ENCODE measurements at regions not wholly inside any gene's neighbourhood (a gene's known extent, or its start where the extent isn't known, plus 50 kb on each side); places are given as distances from the start of the nearest gene placed in this dataset.

DNA sequence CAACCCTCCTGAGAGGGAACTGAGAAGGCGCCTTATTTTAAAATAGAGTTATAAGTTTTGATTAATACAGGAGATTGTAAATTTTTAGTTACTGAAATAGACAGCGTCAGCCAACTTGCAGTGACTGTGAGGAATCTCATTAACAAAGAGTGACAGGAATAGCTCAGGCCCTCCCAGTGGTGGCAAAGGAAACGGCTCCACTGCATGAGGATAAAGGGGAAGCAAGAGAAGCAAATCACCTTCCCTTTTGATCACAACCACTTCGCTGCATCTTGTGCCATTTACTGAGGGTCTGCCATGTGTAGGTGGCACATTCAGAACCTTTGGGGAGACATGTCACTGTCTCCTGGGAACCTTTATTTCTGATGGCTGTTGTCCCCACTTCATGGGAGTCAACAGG lies 612.4 kb upstream of the RAB6C start (continued):
- no peak for TF ChIP-seq EED (CRISPR knock-in tag; IDR thresholded peaks at IDR 0.05)
- no peak for TF ChIP-seq MBD4 (IDR thresholded peaks at IDR 0.05; ENCODE audit: borderline replicate concordance, low read length)
- TF ChIP-seq, protein P1, sequence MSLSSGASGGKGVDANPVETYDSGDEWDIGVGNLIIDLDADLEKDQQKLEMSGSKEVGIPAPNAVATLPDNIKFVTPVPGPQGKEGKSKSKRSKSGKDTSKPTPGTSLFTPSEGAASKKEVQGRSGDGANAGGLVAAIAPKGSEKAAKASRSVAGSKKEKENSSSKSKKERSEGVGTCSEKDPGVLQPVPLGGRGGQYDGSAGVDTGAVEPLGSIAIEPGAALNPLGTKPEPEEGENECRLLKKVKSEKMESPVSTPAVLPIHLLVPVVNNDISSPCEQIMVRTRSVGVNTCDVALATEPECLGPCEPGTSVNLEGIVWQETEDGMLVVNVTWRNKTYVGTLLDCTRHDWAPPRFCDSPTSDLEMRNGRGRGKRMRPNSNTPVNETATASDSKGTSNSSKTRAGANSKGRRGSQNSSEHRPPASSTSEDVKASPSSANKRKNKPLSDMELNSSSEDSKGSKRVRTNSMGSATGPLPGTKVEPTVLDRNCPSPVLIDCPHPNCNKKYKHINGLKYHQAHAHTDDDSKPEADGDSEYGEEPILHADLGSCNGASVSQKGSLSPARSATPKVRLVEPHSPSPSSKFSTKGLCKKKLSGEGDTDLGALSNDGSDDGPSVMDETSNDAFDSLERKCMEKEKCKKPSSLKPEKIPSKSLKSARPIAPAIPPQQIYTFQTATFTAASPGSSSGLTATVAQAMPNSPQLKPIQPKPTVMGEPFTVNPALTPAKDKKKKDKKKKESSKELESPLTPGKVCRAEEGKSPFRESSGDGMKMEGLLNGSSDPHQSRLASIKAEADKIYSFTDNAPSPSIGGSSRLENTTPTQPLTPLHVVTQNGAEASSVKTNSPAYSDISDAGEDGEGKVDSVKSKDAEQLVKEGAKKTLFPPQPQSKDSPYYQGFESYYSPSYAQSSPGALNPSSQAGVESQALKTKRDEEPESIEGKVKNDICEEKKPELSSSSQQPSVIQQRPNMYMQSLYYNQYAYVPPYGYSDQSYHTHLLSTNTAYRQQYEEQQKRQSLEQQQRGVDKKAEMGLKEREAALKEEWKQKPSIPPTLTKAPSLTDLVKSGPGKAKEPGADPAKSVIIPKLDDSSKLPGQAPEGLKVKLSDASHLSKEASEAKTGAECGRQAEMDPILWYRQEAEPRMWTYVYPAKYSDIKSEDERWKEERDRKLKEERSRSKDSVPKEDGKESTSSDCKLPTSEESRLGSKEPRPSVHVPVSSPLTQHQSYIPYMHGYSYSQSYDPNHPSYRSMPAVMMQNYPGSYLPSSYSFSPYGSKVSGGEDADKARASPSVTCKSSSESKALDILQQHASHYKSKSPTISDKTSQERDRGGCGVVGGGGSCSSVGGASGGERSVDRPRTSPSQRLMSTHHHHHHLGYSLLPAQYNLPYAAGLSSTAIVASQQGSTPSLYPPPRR (CRISPR knock-in tag; IDR thresholded peaks at IDR 0.05; ENCODE audit: borderline replicate concordance), result no peak
- TF ChIP-seq, protein P2, sequence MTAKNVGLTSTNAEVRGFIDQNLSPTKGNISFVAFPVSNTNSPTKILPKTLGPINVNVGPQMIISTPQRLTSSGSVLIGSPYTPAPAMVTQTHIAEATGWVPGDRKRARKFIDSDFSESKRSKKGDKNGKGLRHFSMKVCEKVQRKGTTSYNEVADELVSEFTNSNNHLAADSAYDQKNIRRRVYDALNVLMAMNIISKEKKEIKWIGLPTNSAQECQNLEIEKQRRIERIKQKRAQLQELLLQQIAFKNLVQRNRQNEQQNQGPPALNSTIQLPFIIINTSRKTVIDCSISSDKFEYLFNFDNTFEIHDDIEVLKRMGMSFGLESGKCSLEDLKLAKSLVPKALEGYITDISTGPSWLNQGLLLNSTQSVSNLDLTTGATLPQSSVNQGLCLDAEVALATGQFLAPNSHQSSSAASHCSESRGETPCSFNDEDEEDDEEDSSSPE (CRISPR knock-in tag; IDR thresholded peaks at IDR 0.05), result no peak
- no peak for TF ChIP-seq HNF4G (IDR thresholded peaks at IDR 0.05; ENCODE audit: borderline replicate concordance, low read depth, low read length)
- no peak for TF ChIP-seq HNF4G (CRISPR knock-in tag; IDR thresholded peaks at IDR 0.05; ENCODE audit: borderline replicate concordance, low read depth)
- TF ChIP-seq ZNF841 (CRISPR knock-in tag; IDR thresholded peaks at IDR 0.05; ENCODE audit: borderline replicate concordance), result no peak

DNA sequence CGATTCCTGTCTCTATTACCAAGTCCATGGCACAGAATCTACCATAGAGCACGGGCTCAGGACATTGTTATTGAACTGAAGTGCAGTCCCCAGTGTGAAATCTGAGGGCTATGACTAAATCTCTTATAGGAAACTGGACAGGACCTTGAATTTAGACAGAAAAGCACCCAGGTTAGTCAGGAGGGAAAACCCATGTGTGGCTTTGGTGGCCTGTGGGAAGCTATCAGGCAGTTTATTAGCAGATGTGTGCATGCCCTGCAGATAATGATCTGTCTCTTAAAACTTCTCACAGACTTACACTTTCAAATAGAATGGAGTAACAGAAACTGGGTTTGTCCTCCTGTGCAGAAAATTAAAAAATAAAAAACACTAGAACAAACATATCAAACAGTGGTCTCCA lies 610.0 kb upstream of the RAB6C start:
- H3K4me3 ChIP-seq (replicated peaks in 1 of 3; ENCODE audit: insufficient read depth in 1 of 3, low read depth in 2 of 3, low read length in 3 of 3), result no peak overlapping the region
- intact Hi-C loops (cut with micrococcal nuclease; ENCODE audit: unreplicated experiment), result no loop called here
- H3K27me3 ChIP-seq (ENCODE audit: control insufficient read depth in 1 of 2, insufficient read depth in 2 of 2, low read length in 2 of 2), result peaks cover 0 to 19% of the 10 kb centered on the region in 2 experiments; a peak in 1 of 5 replicates
- H2AFZ ChIP-seq (ENCODE audit: low read length), result no peak overlapping the region
- no peak overlapping the region for H3K27ac ChIP-seq (ENCODE audit: extremely low read length, insufficient read depth, low read length)
- no peak overlapping the region for H3K9ac ChIP-seq (ENCODE audit: insufficient read depth, low read depth, low read length)
- in situ Hi-C loops (cut with HindIII; ENCODE audit: extremely low pct_ligation_motif_present, low pct_unique_long_range_greater_than_20kb), result no loop called here
- H3K4me1 ChIP-seq (ENCODE audit: insufficient read depth, low read length), result no peaks in the 10 kb centered on the region
- FAIRE-seq (no peak), ATAC-seq (no peak), DNase-seq (ENCODE audit: low spot score) (no peak)
- ChIA-PET POLR2A (no interaction called here), CTCF (ENCODE audit: low intra/inter-chr PET ratio, low total read pairs) (no interaction called here)
- BruUV-seq (replicated peaks), result no TSS peak
- H3K9me3 ChIP-seq (ENCODE audit: low read length), result no peaks in the 10 kb centered on the region
- H4K20me1 ChIP-seq (ENCODE audit: insufficient read depth, low read length), result no peaks in the 10 kb centered on the region
- no peaks in the 10 kb centered on the region for H3K36me3 ChIP-seq (replicated peaks in 1 of 2; ENCODE audit: control insufficient read depth in 1 of 2, insufficient read depth in 2 of 2, low read length in 2 of 2)
- 0% methylated on average over 2 of the region's 2 CpGs for WGBS (ENCODE audit: low lambda C conversion rate)
- H3K4me2 ChIP-seq (ENCODE audit: low read depth, low read length), result no peak overlapping the region
- H3K79me2 ChIP-seq (ENCODE audit: insufficient read depth, low read length), result no peaks in the 10 kb centered on the region
- TF ChIP-seq MEIS1 (CRISPR knock-in tag; IDR thresholded peaks at IDR 0.05; ENCODE audit: borderline replicate concordance) (no peak), HIVEP1 (CRISPR knock-in tag; IDR thresholded peaks at IDR 0.05) (no peak), MXD4 (CRISPR knock-in tag; IDR thresholded peaks at IDR 0.05) (no peak), ZFP36 (IDR thresholded peaks at IDR 0.05; ENCODE audit: borderline replicate concordance, low read depth, low read length, partially characterized antibody) (no peak), ZNF670 (CRISPR knock-in tag; IDR thresholded peaks at IDR 0.05; ENCODE audit: borderline replicate concordance) (no peak), ZNF382 (CRISPR knock-in tag; IDR thresholded peaks at IDR 0.05; ENCODE audit: borderline replicate concordance) (no peak)
- TF ChIP-seq, protein P3, sequence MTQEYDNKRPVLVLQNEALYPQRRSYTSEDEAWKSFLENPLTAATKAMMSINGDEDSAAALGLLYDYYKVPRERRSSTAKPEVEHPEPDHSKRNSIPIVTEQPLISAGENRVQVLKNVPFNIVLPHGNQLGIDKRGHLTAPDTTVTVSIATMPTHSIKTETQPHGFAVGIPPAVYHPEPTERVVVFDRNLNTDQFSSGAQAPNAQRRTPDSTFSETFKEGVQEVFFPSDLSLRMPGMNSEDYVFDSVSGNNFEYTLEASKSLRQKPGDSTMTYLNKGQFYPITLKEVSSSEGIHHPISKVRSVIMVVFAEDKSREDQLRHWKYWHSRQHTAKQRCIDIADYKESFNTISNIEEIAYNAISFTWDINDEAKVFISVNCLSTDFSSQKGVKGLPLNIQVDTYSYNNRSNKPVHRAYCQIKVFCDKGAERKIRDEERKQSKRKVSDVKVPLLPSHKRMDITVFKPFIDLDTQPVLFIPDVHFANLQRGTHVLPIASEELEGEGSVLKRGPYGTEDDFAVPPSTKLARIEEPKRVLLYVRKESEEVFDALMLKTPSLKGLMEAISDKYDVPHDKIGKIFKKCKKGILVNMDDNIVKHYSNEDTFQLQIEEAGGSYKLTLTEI (CRISPR knock-in tag; conservative IDR thresholded peaks at IDR 0.05), result no peak
- TF ChIP-seq, protein P4, sequence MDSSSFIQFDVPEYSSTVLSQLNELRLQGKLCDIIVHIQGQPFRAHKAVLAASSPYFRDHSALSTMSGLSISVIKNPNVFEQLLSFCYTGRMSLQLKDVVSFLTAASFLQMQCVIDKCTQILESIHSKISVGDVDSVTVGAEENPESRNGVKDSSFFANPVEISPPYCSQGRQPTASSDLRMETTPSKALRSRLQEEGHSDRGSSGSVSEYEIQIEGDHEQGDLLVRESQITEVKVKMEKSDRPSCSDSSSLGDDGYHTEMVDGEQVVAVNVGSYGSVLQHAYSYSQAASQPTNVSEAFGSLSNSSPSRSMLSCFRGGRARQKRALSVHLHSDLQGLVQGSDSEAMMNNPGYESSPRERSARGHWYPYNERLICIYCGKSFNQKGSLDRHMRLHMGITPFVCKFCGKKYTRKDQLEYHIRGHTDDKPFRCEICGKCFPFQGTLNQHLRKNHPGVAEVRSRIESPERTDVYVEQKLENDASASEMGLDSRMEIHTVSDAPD (CRISPR knock-in tag; IDR thresholded peaks at IDR 0.05), result no peak
